ENCODE measurements at regions not wholly inside any gene's neighbourhood (a gene's known extent, or its start where the extent isn't known, plus 50 kb on each side); places are given as distances from the start of the nearest gene placed in this dataset.

GRCh38 chr4:144449611-144450010, 196.3 kb upstream of the HHIP start:
- TF ChIP-seq, protein P1, sequence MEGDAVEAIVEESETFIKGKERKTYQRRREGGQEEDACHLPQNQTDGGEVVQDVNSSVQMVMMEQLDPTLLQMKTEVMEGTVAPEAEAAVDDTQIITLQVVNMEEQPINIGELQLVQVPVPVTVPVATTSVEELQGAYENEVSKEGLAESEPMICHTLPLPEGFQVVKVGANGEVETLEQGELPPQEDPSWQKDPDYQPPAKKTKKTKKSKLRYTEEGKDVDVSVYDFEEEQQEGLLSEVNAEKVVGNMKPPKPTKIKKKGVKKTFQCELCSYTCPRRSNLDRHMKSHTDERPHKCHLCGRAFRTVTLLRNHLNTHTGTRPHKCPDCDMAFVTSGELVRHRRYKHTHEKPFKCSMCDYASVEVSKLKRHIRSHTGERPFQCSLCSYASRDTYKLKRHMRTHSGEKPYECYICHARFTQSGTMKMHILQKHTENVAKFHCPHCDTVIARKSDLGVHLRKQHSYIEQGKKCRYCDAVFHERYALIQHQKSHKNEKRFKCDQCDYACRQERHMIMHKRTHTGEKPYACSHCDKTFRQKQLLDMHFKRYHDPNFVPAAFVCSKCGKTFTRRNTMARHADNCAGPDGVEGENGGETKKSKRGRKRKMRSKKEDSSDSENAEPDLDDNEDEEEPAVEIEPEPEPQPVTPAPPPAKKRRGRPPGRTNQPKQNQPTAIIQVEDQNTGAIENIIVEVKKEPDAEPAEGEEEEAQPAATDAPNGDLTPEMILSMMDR (IDR thresholded peaks at IDR 0.05; ENCODE audit: low read depth, low read length, poor library complexity, severe bottlenecking), result no peak
- no peak for TF ChIP-seq EZH2phosphoT487 (IDR thresholded peaks at IDR 0.05; ENCODE audit: borderline replicate concordance, low read length)

Measured in DOHH2 (cell line).